ENCODE measurements at regions not wholly inside any gene's neighbourhood (a gene's known extent, or its start where the extent isn't known, plus 50 kb on each side); places are given as distances from the start of the nearest gene placed in this dataset.

DNA sequence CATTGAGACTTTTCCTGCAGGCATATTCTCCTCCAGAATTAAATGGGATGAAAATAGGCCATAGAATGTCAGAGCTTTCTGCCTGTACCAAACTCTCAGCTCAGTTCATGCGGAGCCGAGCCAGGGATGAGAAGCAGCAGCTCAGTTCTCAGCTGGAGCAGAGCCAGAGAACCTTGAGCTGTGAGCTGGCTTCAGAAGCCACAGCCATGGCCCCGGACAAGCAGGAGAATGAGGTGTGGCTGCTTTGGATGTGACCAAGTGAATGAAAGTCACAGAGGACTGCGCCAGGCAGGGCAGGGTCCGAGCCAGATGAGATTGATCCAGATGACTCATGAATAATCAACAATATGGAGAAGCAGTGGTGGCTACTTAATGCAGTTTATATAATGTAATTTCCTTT is 633.8 kb downstream of the NCAM2 start:
- Histone ChIP-seq H3K9ac (ENCODE audit: insufficient read depth, low read length, poor library complexity, severe bottlenecking) (no peak overlapping the region), H3K27me3 (ENCODE audit: control insufficient read depth in 2 of 2, insufficient read depth in 2 of 2, low read length in 2 of 2) (no peaks in the 10 kb centered on the region), H3K4me2 (replicated peaks; ENCODE audit: extremely low read depth, low read length, poor library complexity, severe bottlenecking) (no peak overlapping the region), H4K20me1 (ENCODE audit: insufficient read depth, low read length) (no peaks in the 10 kb centered on the region), H3K4me3 (replicated peaks in 1 of 3; ENCODE audit: low read depth in 2 of 3, low read length in 3 of 3) (no peak overlapping the region), H3K27ac (ENCODE audit: low read depth in 1 of 2, low read length in 2 of 2) (no peak overlapping the region), H3K79me2 (ENCODE audit: insufficient read depth, low read length) (no peaks in the 10 kb centered on the region), H3K9me3 (replicated peaks in 1 of 2; ENCODE audit: control insufficient read depth in 1 of 2, insufficient read depth in 1 of 2, low read length in 2 of 2) (peaks cover 4 to 17% of the 10 kb centered on the region in 2 donors), H3K4me1 (ENCODE audit: control insufficient read depth in 1 of 2, insufficient read depth in 2 of 2, low read length in 2 of 2) (no peaks in the 10 kb centered on the region), H2AFZ (ENCODE audit: insufficient read depth, low read depth, low read length, poor library complexity, severe bottlenecking) (no peak overlapping the region), H3K36me3 (replicated peaks in 1 of 2; ENCODE audit: control insufficient read depth in 1 of 2, insufficient read depth in 2 of 2, low read length in 2 of 2) (no peaks in the 10 kb centered on the region)
- H3K9me3 Mint-ChIP-seq, result peaks cover 0 to 7% (median 6%) of the 10 kb centered on the region in 7 donors
- no peaks in the 10 kb centered on the region for H3K4me1 Mint-ChIP-seq
- no peak overlapping the region for H3K4me3 Mint-ChIP-seq
- no peak for DNase-seq
- H3K36me3 Mint-ChIP-seq, result no peaks in the 10 kb centered on the region
- WGBS (ENCODE audit: insufficient coverage), result 86% methylated on average over 4 of the region's 5 CpGs
- H3K27ac Mint-ChIP-seq, result no peak overlapping the region
- intact Hi-C loops (cut with micrococcal nuclease), result no loop called here
- no peaks in the 10 kb centered on the region for H3K27me3 Mint-ChIP-seq (ENCODE audit: low read depth in 3 of 3)
- TF ChIP-seq, protein P1, sequence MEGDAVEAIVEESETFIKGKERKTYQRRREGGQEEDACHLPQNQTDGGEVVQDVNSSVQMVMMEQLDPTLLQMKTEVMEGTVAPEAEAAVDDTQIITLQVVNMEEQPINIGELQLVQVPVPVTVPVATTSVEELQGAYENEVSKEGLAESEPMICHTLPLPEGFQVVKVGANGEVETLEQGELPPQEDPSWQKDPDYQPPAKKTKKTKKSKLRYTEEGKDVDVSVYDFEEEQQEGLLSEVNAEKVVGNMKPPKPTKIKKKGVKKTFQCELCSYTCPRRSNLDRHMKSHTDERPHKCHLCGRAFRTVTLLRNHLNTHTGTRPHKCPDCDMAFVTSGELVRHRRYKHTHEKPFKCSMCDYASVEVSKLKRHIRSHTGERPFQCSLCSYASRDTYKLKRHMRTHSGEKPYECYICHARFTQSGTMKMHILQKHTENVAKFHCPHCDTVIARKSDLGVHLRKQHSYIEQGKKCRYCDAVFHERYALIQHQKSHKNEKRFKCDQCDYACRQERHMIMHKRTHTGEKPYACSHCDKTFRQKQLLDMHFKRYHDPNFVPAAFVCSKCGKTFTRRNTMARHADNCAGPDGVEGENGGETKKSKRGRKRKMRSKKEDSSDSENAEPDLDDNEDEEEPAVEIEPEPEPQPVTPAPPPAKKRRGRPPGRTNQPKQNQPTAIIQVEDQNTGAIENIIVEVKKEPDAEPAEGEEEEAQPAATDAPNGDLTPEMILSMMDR (IDR thresholded peaks at IDR 0.05), result no peak

DNA sequence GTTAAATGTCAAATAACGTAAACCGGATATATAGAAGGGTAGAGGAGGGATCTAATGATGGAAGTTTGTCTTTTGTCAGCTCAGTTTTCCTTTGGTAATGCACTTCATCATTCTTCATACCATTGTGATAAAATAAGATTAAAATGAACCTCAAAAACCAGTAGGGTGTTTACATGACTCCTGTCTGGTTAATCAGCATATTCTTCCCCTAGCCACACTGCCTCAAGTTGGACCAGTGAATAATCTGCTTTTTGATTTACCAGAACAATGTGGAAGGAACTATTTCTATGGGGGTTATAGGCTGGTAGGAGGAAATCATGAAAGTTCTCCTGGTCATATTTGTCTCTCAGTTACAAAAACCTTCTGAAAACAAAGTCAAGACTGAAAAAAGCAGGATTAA is 634.7 kb downstream of the NCAM2 start:
- no peak for DNase-seq
- Mint-ChIP-seq H3K4me1 (no peaks in the 10 kb centered on the region), H3K9me3 (peaks cover 0 to 7% (median 6%) of the 10 kb centered on the region in 7 donors), H3K36me3 (no peaks in the 10 kb centered on the region), H3K4me3 (no peak overlapping the region), H3K27ac (no peak overlapping the region), H3K27me3 (ENCODE audit: low read depth in 3 of 3) (no peaks in the 10 kb centered on the region)
- Histone ChIP-seq H3K4me1 (ENCODE audit: control insufficient read depth in 1 of 2, insufficient read depth in 2 of 2, low read length in 2 of 2) (no peaks in the 10 kb centered on the region), H3K27ac (ENCODE audit: low read depth in 1 of 2, low read length in 2 of 2) (no peak overlapping the region), H2AFZ (ENCODE audit: insufficient read depth, low read depth, low read length, poor library complexity, severe bottlenecking) (no peak overlapping the region), H3K27me3 (ENCODE audit: control insufficient read depth in 2 of 2, insufficient read depth in 2 of 2, low read length in 2 of 2) (no peaks in the 10 kb centered on the region), H3K4me2 (replicated peaks; ENCODE audit: extremely low read depth, low read length, poor library complexity, severe bottlenecking) (no peak overlapping the region), H3K9me3 (replicated peaks in 1 of 2; ENCODE audit: control insufficient read depth in 1 of 2, insufficient read depth in 1 of 2, low read length in 2 of 2) (peaks cover 4 to 17% of the 10 kb centered on the region in 2 donors), H3K4me3 (replicated peaks in 1 of 3; ENCODE audit: low read depth in 2 of 3, low read length in 3 of 3) (no peak overlapping the region), H3K36me3 (replicated peaks in 1 of 2; ENCODE audit: control insufficient read depth in 1 of 2, insufficient read depth in 2 of 2, low read length in 2 of 2) (no peaks in the 10 kb centered on the region), H4K20me1 (ENCODE audit: insufficient read depth, low read length) (no peaks in the 10 kb centered on the region), H3K79me2 (ENCODE audit: insufficient read depth, low read length) (no peaks in the 10 kb centered on the region), H3K9ac (ENCODE audit: insufficient read depth, low read length, poor library complexity, severe bottlenecking) (no peak overlapping the region)
- no CpG with 5 or more reads among the region's 2 CpGs for WGBS (ENCODE audit: insufficient coverage)
- intact Hi-C loops (cut with micrococcal nuclease), result no loop called here
- TF ChIP-seq, protein P1 (IDR thresholded peaks at IDR 0.05), result no peak
